HEK293 (cell line): ENCODE measurements at regions not wholly inside any gene's neighbourhood (a gene's known extent, or its start where the extent isn't known, plus 50 kb on each side); places are given as distances from the start of the nearest gene placed in this dataset.

ENCODE experiments used
- CTCF ChIA-PET: fragments of 350-600 bp; formaldehyde crosslinking; extraction: SDS; loops from one replicate; lab custom pipeline; 2021; ENCODE audit warnings: antibody characterized with exemption; lab: Yijun Ruan, JAX
- POLR2A ChIA-PET: fragments of 300-600 bp; formaldehyde crosslinking; extraction: SDS; loops from one replicate; lab custom pipeline; 2020; ENCODE audit warnings: antibody characterized with exemption, inconsistent platforms; lab: Yijun Ruan, JAX
- H3K27ac ChIP-seq: fragments of 200-500 bp; sonication (Bioruptor generic); 2 replicates; pipeline ENCODE4 v1.5.1; 2014; ENCODE audit warnings: low read depth, low read length, control low read depth, inconsistent platforms; ENCODE audit errors: extremely low read depth
- H3K36me3 ChIP-seq, 2 experiments: fragments of 200-500 bp in 1 of 2; sonication (Bioruptor generic) in 1 of 2; 1 replicate in 1 of 2; 2 replicates in 1 of 2; pipeline ENCODE4 v1.5.1; 2014 to 2017; ENCODE audit warnings: inconsistent platforms in 2 of 2, low read length in 2 of 2; ENCODE audit not compliant: control insufficient read depth in 2 of 2, insufficient read depth in 1 of 2
- H3K4me1 ChIP-seq: fragments of 200-500 bp; sonication (Bioruptor generic); 2 replicates; pipeline ENCODE4 v1.5.1; 2014; ENCODE audit warnings: mild to moderate bottlenecking, low read length, inconsistent platforms; ENCODE audit not compliant: control insufficient read depth, insufficient read depth
- H3K4me3 ChIP-seq: 2 replicates; pipeline ENCODE4 v1.5.1; 2011; ENCODE audit warnings: low read depth, mild to moderate bottlenecking, control low read depth, low read length, moderate library complexity
- H3K9me3 ChIP-seq: fragments of 200-500 bp; sonication (Bioruptor generic); 2 replicates; pipeline ENCODE4 v1.5.1; 2014; ENCODE audit warnings: low read depth, low read length, inconsistent platforms; ENCODE audit not compliant: control insufficient read depth, insufficient read depth
- PBX3 ChIP-seq: sonication (generic); formaldehyde crosslinking; IDR thresholded peaks from 2 replicates; pipeline ENCODE4 v1.8.1; 2022; ENCODE audit warnings: mild to moderate bottlenecking, moderate library complexity, missing genetic modification reagents
- ZBTB10 ChIP-seq: fragments of 450-650 bp; formaldehyde crosslinking; IDR thresholded peaks from 2 replicates; pipeline ENCODE4 v1.5.1; 2016; ENCODE audit warnings: missing biosample characterization, missing genetic modification characterization
- ZBTB8A ChIP-seq: fragments of 450-650 bp; formaldehyde crosslinking; IDR thresholded peaks from 2 replicates; pipeline ENCODE4 v1.5.1; 2016; ENCODE audit warnings: missing biosample characterization, missing genetic modification characterization
- ZIC2 ChIP-seq: fragments of 450-650 bp; formaldehyde crosslinking; IDR thresholded peaks from 2 replicates; pipeline ENCODE4 v1.5.1; 2016; ENCODE audit warnings: missing biosample characterization, missing genetic modification characterization
- ZNF16 ChIP-seq: fragments of 450-650 bp; formaldehyde crosslinking; IDR thresholded peaks from 2 replicates; pipeline ENCODE4 v1.5.1; 2016; ENCODE audit warnings: low read depth, missing biosample characterization, missing genetic modification characterization
- ZNF350 ChIP-seq: fragments of 450-650 bp; formaldehyde crosslinking; IDR thresholded peaks from 2 replicates; pipeline ENCODE4 v1.5.0; 2017; ENCODE audit warnings: missing biosample characterization, mild to moderate bottlenecking, missing genetic modification characterization
- ZNF426 ChIP-seq: fragments of 450-650 bp; formaldehyde crosslinking; IDR thresholded peaks from 2 replicates; pipeline ENCODE4 v1.5.1; 2017; ENCODE audit warnings: missing biosample characterization, missing genetic modification characterization, mild to moderate bottlenecking, inconsistent platforms, moderate library complexity
- ZNF558 ChIP-seq: fragments of 450-650 bp; formaldehyde crosslinking; IDR thresholded peaks from 2 replicates; pipeline ENCODE4 v1.5.1; 2016; ENCODE audit warnings: missing biosample characterization, missing genetic modification characterization
- ZNF692 ChIP-seq: fragments of 450-650 bp; formaldehyde crosslinking; IDR thresholded peaks from 2 replicates; pipeline ENCODE4 v1.5.1; 2016; ENCODE audit warnings: missing biosample characterization, missing genetic modification characterization
- ZNF701 ChIP-seq: fragments of 450-650 bp; formaldehyde crosslinking; IDR thresholded peaks from 2 replicates; pipeline ENCODE4 v1.5.1; 2016; ENCODE audit warnings: missing biosample characterization, missing genetic modification characterization
- ZNF785 ChIP-seq: fragments of 450-650 bp; formaldehyde crosslinking; IDR thresholded peaks from 2 replicates; pipeline ENCODE4 v1.5.1; 2016; ENCODE audit warnings: missing biosample characterization, missing genetic modification characterization
- ZNF830 ChIP-seq: fragments of 450-650 bp; IDR thresholded peaks from 2 replicates; pipeline ENCODE4 v1.5.0; 2018; ENCODE audit warnings: missing biosample characterization, missing genetic modification characterization, low read depth, mild to moderate bottlenecking, moderate library complexity

- POLR2A ChIA-PET: no interaction called here
- TF ChIP-seq ZNF558 (tag by site-specific recombination): no peak
- Histone ChIP-seq H3K9me3 (no peaks in the 10 kb centered on the region), H3K4me1 (no peaks in the 10 kb centered on the region), H3K4me3 (no peak overlapping the region), H3K27ac (no peak overlapping the region), H3K36me3 (no peaks in the 10 kb centered on the region)
- CTCF ChIA-PET: no interaction called here
These were observed 312.3 kb downstream of the WDR72 start for GRCh38 chr15:53447053-53447574.

- Histone ChIP-seq H3K9me3 (no peaks in the 10 kb centered on the region), H3K4me1 (no peaks in the 10 kb centered on the region), H3K36me3 (no peaks in the 10 kb centered on the region), H3K27ac (no peak overlapping the region)
- ChIA-PET CTCF (no interaction called here), POLR2A (no interaction called here)
- TF ChIP-seq ZNF701: no peak
- TF ChIP-seq PBX3 (CRISPR knock-in tag): no peak
- no peak for TF ChIP-seq ZNF830 (tag by site-specific recombination)
- TF ChIP-seq ZBTB10 (tag by site-specific recombination): no peak
- TF ChIP-seq ZNF785 (tag by site-specific recombination): no peak
- TF ChIP-seq ZBTB8A (tag by site-specific recombination): no peak
- TF ChIP-seq ZNF16 (tag by site-specific recombination): no peak
- no peak for TF ChIP-seq ZNF350 (tag by site-specific recombination)
- no peak for TF ChIP-seq ZNF426
- TF ChIP-seq, all 188 proteins: peak for 0
- H3K4me3 ChIP-seq: no peak overlapping the region
These were observed 313.1 kb downstream of the WDR72 start for GRCh38 chr15:53446376-53446775.

DNA sequence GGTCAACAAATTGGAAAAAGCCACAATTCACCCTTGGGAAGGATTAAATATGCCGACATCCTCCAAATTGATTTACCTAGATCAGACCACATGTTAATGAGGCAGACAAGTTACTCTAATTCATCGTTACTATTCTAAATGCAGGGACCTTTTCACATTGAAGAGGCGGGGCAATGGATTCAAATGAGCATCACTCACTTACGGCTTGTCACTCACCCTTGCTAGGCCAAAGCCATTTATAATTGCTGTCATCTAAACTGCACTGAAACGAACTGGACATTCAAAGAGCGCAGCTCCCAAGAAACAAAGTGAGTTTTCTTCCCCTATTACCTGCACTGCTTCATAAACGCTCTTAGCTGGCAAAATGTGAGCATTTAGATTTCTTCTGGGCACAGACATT is 313.9 kb downstream of the WDR72 start:
- H3K9me3 ChIP-seq: no peaks in the 10 kb centered on the region
- ChIA-PET POLR2A (no interaction called here), CTCF (interaction anchor here (0.8 kb wide), 1 partner anchor 831 kb away, joined by 3 read pairs; no protein-coding TSS in a partner anchor)
- H3K36me3 ChIP-seq: no peaks in the 10 kb centered on the region
- TF ChIP-seq ZIC2 (tag by site-specific recombination): no peak
- TF ChIP-seq ZNF830 (tag by site-specific recombination): no peak
- TF ChIP-seq ZNF692: no peak
- H3K27ac ChIP-seq: no peak overlapping the region
- no peaks in the 10 kb centered on the region for H3K4me1 ChIP-seq
- H3K4me3 ChIP-seq: no peak overlapping the region
